NCI-H2171 treated with DMSO at 0.1 percent for 48 hours (cell line): ENCODE measurements at regions not wholly inside any gene's neighbourhood (a gene's known extent, or its start where the extent isn't known, plus 50 kb on each side); places are given as distances from the start of the nearest gene placed in this dataset.

Experiments
- DNase-seq: peaks from one replicate; lab custom pipeline; 2025; lab: John Stamatoyannopoulos, UW

GRCh38 chr3:73955494-73956070 lies 330.8 kb upstream of the PDZRN3 start:
- DNase-seq = no peak

GRCh38 chr3:73954506-73954905 lies 329.8 kb upstream of the PDZRN3 start:
- DNase-seq = no peak

DNA sequence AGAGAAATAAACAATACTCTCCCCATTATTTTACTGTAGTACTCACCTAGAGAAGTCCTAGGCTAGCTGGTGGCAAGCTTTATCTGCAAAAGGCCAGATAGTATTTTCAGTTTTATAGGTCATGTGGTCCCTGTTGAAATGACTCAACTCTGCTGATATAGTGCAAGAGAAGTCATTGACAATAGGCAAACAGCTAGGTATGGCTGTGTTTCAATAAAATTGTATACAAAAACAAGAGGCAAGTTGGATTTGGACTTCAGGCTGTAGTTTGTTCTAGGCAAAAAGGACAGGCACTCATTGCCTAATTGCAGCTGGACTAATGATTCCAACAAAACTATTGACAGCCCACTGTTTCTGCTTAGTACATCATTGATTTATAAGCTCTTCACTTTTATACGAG lies 328.0 kb upstream of the PDZRN3 start:
- no peak for DNase-seq

DNA sequence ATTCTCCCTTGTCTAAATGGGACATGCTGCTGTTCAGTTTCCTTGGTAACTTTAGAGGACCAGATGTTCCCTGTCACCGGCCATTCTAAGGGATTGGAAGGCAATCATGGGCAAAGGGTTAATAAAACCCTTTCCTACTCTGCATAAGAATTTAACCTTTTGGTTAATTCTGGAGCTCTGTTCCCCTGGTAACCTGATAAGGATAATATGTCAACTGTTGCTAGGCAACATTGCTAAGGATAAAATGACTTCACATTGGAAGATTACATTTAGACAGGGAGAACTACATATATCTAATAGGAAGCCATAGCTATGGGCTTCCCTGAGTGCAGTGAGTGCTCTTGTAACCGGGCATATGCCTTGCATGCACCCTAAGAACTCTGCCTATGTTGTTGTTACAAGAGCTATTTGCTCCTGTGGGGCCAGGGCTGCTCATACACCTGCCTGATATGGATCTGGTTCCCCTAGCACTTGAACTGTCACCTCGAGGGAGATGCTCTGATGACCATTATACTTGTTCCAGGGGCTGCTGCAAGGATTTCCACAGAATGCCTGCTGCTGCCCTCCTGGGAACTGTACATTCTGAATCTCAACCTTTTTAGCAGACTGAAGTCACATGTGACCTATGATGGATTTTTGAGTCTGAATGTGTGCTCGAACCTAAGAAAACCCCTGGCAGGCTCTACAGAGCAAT lies 326.3 kb upstream of the PDZRN3 start:
- DNase-seq = no peak

DNA sequence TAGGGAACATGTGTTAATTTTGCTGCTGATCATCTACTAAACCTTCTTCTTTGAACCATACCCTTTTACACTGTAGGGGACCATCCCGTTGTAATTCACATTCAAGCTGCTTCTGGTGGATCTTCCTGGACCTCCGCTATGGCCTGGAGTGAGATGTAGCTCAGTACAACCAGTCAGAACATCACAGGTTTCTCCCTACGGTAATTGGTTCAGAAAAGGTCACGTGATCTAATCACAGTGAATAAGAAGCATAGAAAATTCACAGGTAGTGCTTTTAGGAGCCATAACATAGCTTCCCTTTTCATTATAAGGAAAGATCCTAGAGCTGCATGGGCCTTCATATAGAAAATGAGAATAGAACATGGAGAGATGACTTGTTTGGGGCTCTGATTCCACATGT lies 320.8 kb upstream of the PDZRN3 start:
- no peak for DNase-seq

DNA sequence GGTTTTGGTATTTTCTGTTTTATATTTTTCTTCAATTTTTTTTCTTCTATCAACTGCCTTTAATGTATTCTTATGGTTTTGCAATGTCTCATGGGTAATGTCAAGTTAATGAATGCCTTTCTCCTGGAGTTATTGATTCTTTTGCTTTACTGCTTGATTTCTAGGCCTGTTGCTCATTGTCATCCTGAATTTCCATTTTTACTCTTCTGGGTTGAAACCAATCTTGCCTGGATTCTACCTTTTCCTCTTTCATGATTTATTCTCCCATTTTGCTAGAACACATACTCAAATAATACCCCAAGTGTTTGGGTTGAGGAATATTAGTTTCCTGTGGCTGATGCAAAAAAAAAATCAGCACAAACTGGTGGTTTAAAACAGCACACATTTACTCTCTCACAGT lies 315.2 kb upstream of the PDZRN3 start:
- no peak for DNase-seq

DNA sequence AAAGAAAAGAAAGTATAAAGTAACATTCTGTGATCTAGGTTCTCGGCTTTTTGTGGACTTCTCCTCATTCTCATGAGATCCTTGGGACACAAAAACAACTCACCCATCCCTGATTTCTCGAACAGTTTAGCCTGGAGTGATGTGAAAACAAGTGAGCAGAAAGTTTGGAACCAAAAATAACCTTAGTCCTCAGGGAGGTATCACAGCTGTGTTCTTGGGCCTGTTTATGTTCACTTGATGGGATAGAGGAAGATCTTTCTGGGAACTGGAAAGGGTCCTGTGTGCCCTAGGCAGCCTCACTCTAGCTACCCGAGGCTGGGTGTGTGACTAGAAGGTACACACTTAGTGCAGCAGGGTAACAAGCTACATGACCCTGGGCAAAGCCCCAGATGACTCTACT lies 308.8 kb upstream of the PDZRN3 start:
- DNase-seq = no peak

DNA sequence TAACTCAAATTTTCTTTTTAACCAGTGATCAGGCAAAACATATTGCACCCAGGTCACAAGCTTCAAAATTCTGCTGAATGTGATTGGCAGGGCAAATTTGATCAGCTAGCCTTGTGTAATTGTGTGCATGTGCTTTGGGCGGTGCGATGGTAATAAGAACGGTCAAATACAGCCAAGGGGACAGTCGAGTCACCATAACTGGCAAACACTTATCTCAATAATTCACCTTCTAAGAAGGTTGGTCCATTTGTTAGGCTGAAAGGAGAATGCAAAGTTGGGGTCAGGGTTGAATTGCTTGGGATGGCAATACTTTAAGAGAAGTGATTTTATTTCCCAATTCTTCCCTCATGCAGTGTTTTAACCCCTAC lies 302.4 kb upstream of the PDZRN3 start:
- DNase-seq = no peak

DNA sequence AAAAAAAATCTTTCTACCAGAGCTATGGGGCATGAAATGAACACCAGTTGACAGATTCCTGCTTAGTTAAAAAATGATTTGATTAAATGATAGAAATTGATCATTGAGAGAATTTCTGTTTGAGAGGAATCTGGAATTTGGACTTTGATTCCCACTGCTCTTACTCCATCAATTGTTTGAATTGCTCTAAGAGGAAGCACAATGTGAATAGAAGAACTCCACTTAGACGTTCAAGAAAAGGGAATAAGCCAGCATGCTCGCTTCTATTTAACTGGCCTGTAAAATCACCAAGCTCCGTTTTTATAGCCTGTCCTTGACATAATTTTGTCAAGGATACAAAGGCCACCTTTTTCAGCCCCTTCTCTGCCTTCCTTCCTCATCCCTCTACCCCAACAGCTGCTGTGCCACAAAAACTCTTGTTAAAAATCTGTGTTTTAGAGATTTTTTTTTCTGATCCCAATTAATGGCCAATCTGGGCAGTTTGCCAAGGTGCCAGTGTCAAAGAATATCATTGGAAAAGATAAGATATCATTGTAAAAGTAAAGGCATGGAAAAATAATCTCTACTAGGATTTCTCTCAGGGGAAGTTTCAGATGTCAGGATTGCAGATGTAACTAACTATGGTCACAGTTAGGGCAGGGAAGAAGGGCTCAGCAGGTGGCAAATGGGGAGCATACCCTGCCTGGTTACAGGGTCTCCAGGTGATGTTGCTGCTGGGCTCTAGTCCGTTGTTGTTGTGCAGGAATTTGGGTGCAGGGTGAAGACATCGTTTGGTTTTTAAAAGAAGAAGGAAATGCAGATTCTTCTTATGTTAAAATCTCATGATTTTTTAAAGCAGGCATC lies 301.8 kb upstream of the PDZRN3 start:
- peak; percentile 35 for DNase-seq

DNA sequence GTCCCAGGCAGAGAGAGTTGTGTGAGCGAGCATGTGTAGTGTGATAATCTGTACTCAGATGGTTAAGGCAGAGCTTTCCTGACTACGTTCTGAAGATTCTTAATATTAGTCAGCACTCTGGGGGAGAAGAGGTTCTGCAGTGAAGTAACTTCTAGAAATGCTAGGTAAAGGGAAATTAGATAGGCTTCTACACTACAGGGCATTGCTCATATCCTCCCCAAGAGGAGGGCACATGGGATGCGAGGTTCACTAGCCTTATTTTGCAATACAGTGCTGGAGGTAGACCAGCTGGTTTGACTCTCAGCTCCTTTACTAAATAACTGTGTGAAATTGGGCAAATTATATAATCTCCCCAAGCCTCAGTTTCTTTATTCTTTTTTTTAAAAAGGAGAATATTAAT lies 300.3 kb upstream of the PDZRN3 start:
- DNase-seq = no peak

DNA sequence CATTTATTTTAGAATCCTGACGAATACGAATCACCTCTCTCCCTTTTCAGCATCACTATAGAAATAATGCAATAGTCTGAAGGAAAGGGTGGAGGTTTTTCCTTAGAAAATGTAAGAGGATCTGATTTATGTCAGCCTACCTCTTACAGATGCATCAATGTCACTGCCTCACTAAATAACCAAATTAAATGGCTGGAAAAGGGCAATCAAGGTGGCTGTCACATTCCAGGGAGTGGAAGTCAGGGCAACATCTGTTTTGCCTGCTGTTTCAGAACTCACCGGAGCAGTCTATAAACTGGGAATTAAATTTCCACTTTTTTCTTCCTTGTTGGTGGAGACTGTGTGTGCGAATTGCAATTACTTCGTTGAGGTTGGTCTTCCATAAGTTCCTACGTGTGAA lies 299.3 kb upstream of the PDZRN3 start:
- DNase-seq = peak; percentile 10

DNA sequence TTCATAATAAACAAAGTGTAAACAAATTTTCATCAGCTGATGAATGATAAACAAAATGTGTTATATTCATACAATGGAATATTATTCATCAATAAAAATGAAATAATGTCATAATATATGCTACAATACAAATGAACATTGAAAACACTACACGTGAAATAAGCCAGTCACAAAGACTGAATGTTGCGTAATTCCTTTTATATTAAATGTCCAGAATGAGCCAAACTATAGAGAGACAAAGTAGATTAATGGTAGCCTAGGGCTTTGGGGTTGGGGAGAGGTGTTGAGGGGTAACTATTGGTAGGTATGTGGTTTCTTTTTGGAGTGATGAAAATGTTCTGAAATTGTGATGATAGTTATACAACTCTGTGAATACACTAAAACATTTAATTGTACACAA lies 292.9 kb upstream of the PDZRN3 start:
- no peak for DNase-seq

- no peak for DNase-seq
These were observed 291.1 kb upstream of the PDZRN3 start for GRCh38 chr3:73915886-73916285.

DNA sequence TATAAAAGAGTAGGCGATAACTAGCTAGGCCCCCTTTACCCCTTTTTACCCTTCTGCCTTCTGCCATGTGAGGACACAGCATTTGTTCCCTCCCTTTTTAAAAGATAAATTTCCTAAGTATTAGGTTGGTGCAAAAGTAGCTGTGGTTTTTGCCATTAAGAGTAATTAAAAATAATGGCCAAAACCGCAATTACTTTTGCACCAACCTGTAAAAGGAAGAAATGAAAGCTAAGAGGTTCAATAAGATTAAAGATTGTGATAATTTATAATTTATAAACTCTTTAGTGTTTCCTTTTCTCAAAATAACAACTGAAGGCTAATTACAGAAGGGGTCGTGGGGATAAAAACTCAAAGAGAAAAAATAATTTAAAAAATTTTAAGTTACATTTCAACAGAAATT lies 283.5 kb upstream of the PDZRN3 start:
- DNase-seq = no peak

DNA sequence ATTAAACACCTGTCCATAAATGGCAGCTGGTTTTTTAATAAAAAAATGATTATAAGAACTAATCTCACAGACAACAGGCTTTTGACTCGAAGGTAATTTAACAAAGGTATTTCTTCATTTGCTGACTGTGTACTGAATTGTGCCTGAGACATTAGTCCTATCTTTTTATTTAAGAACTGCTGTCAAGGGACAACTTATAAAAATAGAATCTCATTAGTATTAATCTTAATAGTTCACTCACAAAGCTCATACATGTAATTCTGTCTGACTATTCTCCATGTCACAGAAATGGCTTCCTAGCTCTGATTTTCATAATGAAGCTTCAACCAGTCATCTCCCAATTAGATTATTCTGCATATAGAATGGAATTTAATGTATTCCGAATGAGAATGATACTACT lies 276.9 kb upstream of the PDZRN3 start:
- DNase-seq = no peak

DNA sequence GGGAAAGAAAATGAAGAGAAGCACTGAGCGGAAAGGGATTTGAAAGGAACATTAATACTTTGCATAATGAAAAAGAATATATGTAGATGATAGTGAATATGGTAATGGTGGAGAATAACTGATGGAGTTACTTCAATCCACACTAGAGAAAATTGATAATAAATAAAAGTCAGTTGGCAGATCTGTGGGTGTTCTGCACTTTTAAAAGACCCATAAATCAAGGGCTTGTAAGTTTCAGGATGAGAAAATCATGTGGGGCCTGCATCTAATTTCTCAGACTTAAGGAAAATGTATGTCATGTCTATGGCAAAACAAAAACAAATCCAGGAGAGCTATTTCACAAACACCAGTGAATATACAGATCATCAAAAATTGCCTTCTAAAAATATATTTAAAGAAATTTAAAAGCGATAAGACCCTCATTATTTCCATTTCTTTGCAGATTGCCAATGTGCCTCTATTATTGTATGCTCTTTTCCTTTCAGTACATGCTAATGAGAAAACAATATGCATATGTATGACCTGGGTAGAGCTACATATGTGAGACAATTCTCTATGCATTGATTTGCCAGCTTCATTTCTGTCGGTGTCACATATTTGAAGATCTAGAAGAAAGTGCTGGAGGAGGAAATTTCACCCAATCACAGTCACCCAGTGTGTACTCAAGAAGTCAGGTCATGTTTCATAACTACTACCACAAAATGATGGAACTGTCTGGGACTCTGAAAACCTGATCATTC lies 269.9 kb upstream of the PDZRN3 start:
- no peak for DNase-seq

GRCh38 chr3:73893089-73893488 lies 268.3 kb upstream of the PDZRN3 start:
- no peak for DNase-seq

DNA sequence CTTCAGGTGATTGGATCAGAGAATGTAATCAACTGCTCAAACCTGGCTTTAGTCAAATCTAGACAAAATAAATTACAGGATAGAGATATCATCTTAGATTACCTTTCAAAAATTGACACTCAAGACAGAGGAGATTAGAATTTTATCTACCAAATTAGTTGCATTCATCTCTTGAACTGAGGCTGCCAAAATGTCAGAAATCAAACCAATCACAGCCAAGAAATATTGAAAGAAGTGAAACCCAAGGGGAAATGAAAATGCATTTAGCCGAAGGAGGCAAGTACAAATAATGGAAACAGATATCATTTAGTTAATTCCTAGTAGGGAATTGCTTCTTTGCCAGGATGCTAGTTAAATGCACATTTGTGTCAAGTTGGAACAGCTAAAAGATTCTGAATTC lies 261.1 kb upstream of the PDZRN3 start:
- no peak for DNase-seq

DNA sequence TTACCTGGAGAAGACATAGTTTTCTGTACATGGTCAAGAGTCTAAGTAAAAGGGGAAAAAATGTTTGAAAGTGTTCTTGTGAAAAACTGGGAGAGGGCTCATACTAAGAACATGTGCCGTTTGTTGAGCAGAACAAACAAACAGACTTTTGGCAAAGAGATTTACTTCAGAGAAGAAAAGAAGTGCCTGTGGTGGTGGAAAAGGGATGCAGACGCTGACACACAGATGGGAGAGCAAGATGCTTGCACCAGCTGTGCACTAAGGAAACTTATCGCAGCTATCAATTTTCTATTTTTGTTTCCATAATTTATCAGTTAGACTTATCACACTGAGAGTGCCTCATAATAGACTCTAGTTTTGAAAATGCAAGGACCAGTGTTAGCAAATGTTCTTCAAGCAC lies 259.6 kb upstream of the PDZRN3 start:
- no peak for DNase-seq

DNA sequence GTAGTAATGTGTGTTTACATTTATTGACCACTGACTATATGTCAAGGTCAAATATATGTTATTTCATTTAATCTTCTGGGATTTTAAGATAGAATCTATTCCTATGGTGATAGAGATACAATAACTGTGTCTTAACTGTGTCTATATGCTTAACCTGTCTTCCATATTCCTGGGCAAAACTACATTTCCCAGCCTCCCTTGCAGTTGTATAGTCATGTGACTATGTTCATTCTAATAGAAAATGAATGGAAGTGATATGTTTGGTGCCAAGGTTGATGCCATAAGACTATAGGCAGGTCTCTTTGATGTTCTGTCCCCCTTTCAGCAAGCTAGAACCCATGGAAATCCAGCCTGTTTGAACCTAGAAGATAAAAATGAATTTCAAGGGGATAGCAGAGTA lies 258.8 kb upstream of the PDZRN3 start:
- DNase-seq = no peak

DNA sequence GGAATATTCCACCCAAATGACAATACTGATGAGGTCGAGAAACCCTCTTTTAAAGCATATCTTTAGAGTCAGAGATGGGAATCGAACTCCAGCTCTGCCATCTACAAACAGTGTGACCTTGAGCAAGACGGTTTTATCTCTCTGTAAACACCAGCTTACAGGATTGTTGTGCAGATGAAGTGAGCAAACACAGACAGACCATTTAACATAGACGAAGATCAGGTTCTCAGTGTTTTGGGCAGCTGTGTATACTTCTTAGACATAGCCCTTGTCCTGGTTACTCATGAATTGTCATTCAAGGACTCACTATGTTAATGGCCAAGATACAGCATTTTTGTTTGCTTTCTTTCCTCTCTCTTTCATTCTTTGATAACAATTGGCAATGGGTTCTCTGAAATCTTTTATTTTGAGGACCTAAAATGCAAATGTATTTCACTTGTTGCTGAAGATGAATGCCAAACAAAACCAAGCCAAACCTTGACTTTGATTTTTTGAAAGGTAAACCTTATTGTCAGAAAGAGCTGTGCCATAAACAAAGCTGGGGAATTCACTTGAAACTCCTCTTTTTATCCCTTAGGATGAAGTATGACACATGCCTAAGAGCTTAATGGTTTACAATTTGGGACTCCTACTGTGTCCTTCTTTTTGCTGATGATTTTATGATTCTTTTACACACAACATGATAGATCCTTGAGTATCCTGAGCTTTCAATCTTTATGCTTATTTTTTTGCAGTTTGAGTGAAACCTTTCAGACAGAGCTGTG lies 250.0 kb upstream of the PDZRN3 start:
- DNase-seq = no peak

DNA sequence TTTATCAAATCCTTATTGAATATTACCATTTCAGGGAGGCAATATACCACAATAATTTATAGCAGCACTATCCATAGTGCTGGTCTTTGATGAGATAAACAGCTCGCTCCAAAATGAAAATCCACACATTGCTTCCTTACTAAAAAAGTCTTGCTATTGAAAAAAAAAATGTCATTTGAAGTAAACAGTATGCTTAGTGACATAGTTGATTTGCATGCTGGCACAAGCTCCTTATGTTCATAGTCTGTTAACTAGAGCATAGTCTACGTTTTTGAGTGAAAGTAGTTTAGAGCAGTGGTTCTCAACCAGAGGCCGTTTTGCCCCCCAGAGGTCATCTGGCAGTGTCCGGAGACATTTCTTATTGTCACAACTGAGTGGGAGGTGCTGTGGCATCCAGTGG lies 249.4 kb upstream of the PDZRN3 start:
- no peak for DNase-seq
